ENCODE measurements at regions not wholly inside any gene's neighbourhood (a gene's known extent, or its start where the extent isn't known, plus 50 kb on each side); places are given as distances from the start of the nearest gene placed in this dataset.

- H3K27me3 ChIP-seq (replicated peaks in 1 of 2; ENCODE audit: control insufficient read depth in 2 of 2, insufficient read depth in 2 of 2, low read length in 1 of 2) = no peaks in the 10 kb centered on the region
- BruUV-seq (replicated peaks) = no TSS peak
- DNase-seq (ENCODE audit: low read depth, low spot score) (no peak), FAIRE-seq (no peak), ATAC-seq (no peak)
- ChIA-PET CTCF (interaction anchor here (0.6 kb wide), 1 partner anchor 158 kb away, joined by 3 read pairs; no protein-coding TSS in a partner anchor), SMC1A (ENCODE audit: uncharacterized antibody, unreplicated experiment) (no interaction called here), POLR2A (no interaction called here), RAD21 (ENCODE audit: unreplicated experiment) (no interaction called here)
- H3K4me1 ChIP-seq (ENCODE audit: control insufficient read depth, insufficient read depth, low read length) = no peaks in the 10 kb centered on the region
- no peaks in the 10 kb centered on the region for H4K20me1 ChIP-seq (ENCODE audit: control insufficient read depth, insufficient read depth)
- no peak overlapping the region for H3K9ac ChIP-seq (ENCODE audit: control insufficient read depth, insufficient read depth, low read length)
- H3K79me2 ChIP-seq (ENCODE audit: control insufficient read depth, insufficient read depth, low read length) = no peaks in the 10 kb centered on the region
- H3K27ac ChIP-seq (ENCODE audit: control insufficient read depth, insufficient read depth) = no peak overlapping the region
- TF ChIP-seq SREBF1 (IDR thresholded peaks at IDR 0.05; ENCODE audit: low read length) = no peak
- TF ChIP-seq SMAD5 (IDR thresholded peaks at IDR 0.05; ENCODE audit: low read depth) = no peak
- TF ChIP-seq SIN3A (IDR thresholded peaks at IDR 0.05; ENCODE audit: low read depth, low read length) = no peak
- H3K36me3 ChIP-seq (ENCODE audit: control insufficient read depth in 2 of 2, insufficient read depth in 2 of 2, low read length in 1 of 2) = no peaks in the 10 kb centered on the region
- no peak overlapping the region for H2AFZ ChIP-seq (ENCODE audit: control insufficient read depth, low read depth, low read length)
- H3K4me3 ChIP-seq = no peak overlapping the region
- intact Hi-C loops (cut with micrococcal nuclease; ENCODE audit: unreplicated experiment) = no loop called here
- in situ Hi-C loops (cut with MboI) = no loop called here
- no peak overlapping the region for H3K4me2 ChIP-seq (ENCODE audit: control insufficient read depth, insufficient read depth)
- 53% methylated on average over 3 of the region's 3 CpGs for WGBS (ENCODE audit: insufficient coverage, insufficient replicate concordance, low lambda C conversion rate, missing lambda C conversion rate)
- no peaks in the 10 kb centered on the region for H3K9me3 ChIP-seq (replicated peaks; ENCODE audit: control insufficient read depth, insufficient read depth, low read length)
These were observed 140.3 kb upstream of the RXFP2 start for GRCh38 chr13:31598990-31599389.

DNA sequence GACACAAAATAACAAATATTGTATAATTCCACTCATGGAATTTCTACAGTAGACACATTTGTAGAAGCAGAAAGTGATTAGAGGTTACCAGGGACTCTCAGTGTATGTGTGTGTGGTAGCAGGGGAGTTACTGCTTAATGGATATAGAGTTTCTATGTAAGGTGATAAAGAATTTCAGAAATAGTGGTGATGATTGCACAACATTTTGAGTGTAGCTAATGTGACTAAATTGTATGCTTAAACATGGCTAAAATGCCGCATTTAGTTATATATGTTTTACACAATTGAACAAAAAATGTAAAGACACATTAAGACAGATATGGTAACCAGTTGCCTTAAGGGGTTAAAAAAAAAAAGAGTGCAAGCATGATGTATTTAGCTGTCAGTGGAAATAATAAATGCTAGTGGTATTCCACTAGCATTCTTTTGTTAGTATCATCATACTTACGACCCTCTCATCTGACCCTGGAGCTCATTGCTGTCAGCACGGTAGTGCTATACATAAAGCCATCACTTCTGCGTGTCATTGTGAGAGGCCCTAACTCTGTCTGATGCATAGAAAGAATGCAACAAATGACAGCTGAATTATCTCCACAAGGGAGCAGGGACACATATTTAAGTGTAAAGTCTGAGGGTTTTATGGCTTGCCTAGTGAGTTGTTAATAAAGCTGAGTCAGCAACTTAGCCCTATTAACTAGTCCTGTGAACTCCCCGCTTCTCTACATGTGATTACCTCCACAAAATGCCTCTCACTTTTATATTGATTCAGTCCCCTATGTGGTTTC, 134.1 kb upstream of the RXFP2 start:
- no peaks in the 10 kb centered on the region for H3K4me1 ChIP-seq (ENCODE audit: control insufficient read depth, insufficient read depth, low read length)
- H3K9me3 ChIP-seq (replicated peaks; ENCODE audit: control insufficient read depth, insufficient read depth, low read length) = no peaks in the 10 kb centered on the region
- no peaks in the 10 kb centered on the region for H3K27me3 ChIP-seq (replicated peaks in 1 of 2; ENCODE audit: control insufficient read depth in 2 of 2, insufficient read depth in 2 of 2, low read length in 1 of 2)
- no peak overlapping the region for H3K4me2 ChIP-seq (ENCODE audit: control insufficient read depth, insufficient read depth)
- no peaks in the 10 kb centered on the region for H3K79me2 ChIP-seq (ENCODE audit: control insufficient read depth, insufficient read depth, low read length)
- no peak overlapping the region for H3K27ac ChIP-seq (ENCODE audit: control insufficient read depth, insufficient read depth)
- intact Hi-C loops (cut with micrococcal nuclease; ENCODE audit: unreplicated experiment) (no loop called here), in situ Hi-C loops (cut with MboI) (no loop called here)
- ChIA-PET POLR2A (no interaction called here), SMC1A (ENCODE audit: uncharacterized antibody, unreplicated experiment) (no interaction called here), RAD21 (ENCODE audit: unreplicated experiment) (no interaction called here), CTCF (no interaction called here)
- ATAC-seq (no peak), FAIRE-seq (no peak), DNase-seq (ENCODE audit: low read depth, low spot score) (no peak)
- no peak overlapping the region for H3K9ac ChIP-seq (ENCODE audit: control insufficient read depth, insufficient read depth, low read length)
- TF ChIP-seq KDM1A (IDR thresholded peaks at IDR 0.05; ENCODE audit: borderline replicate concordance) = no peak
- TF ChIP-seq RBBP5 (conservative IDR thresholded peaks at IDR 0.05) = no peak
- no peak for TF ChIP-seq YY1 (IDR thresholded peaks at IDR 0.05; ENCODE audit: low read depth, low read length)
- no peak for TF ChIP-seq MYC (IDR thresholded peaks at IDR 0.05; ENCODE audit: insufficient read depth, insufficient read length, insufficient replicate concordance, low read length, severe bottlenecking)
- TF ChIP-seq PAX5 (IDR thresholded peaks at IDR 0.05; ENCODE audit: borderline replicate concordance, low read depth, low read length) = no peak
- TF ChIP-seq NFIC (IDR thresholded peaks at IDR 0.05; ENCODE audit: low read depth, low read length) = no peak
- no peak for TF ChIP-seq POLR2AphosphoS2 (IDR thresholded peaks at IDR 0.05; ENCODE audit: low read depth, low read length)
- no peak for TF ChIP-seq REST (IDR thresholded peaks at IDR 0.05; ENCODE audit: low read depth, low read length)
- no peak for TF ChIP-seq DPF2 (IDR thresholded peaks at IDR 0.05)
- TF ChIP-seq EED (IDR thresholded peaks at IDR 0.05; ENCODE audit: low read depth) = no peak
- H3K4me3 ChIP-seq = no peak overlapping the region
- BruUV-seq (replicated peaks) = no TSS peak
- no peaks in the 10 kb centered on the region for H4K20me1 ChIP-seq (ENCODE audit: control insufficient read depth, insufficient read depth)
- H2AFZ ChIP-seq (ENCODE audit: control insufficient read depth, low read depth, low read length) = no peak overlapping the region
- 47% methylated on average over 5 of the region's 5 CpGs for WGBS (ENCODE audit: insufficient coverage, insufficient replicate concordance, low lambda C conversion rate, missing lambda C conversion rate)
- no peaks in the 10 kb centered on the region for H3K36me3 ChIP-seq (ENCODE audit: control insufficient read depth in 2 of 2, insufficient read depth in 2 of 2, low read length in 1 of 2)

Measured in GM12878 (cell line).